MG63 (cell line): ENCODE measurements at regions not wholly inside any gene's neighbourhood (a gene's known extent, or its start where the extent isn't known, plus 50 kb on each side); places are given as distances from the start of the nearest gene placed in this dataset.

ENCODE experiments used
- DNase-seq: peaks from one replicate; pipeline ENCODE4 v3.0.0-alpha.2; 2020
- H3K27me3 ChIP-seq: fragments of 250-450 bp; sonication (Bioruptor Pico); 2 replicates; pipeline ENCODE4 v1.5.1; 2020; ENCODE audit warnings: mild to moderate bottlenecking, moderate library complexity
- H3K36me3 ChIP-seq: fragments of 250-450 bp; sonication (Bioruptor Pico); 2 replicates; pipeline ENCODE4 v1.5.1; 2020; ENCODE audit warnings: mild to moderate bottlenecking, moderate library complexity
- H3K4me3 ChIP-seq: fragments of 250-450 bp; sonication (Bioruptor Pico); 2 replicates; pipeline ENCODE4 v1.5.1; 2020; ENCODE audit warnings: mild to moderate bottlenecking, moderate library complexity
- H3K9me3 ChIP-seq: fragments of 250-450 bp; sonication (Bioruptor Pico); 2 replicates; pipeline ENCODE4 v1.5.1; 2020; ENCODE audit warnings: mild to moderate bottlenecking, moderate library complexity

DNA sequence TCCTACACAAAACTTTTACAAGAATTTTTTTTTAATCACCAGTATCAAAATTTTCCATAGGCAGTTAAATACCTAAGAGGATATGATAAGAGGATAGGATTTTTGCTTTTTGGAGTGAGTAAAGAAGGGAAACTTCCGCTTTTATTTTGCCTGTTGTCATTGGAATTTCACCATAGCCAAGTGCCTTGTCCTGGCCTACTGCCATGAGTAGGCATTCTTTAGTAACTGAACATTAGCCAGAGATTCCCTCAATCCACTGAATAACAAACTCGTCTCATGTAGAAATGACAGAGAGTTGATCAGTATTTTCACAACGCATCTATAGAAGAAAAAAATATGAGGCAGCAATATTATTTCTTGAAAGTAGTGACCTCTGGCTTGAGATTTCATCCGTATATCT, 289.6 kb upstream of the ADAMTSL1 start:
- DNase-seq: no peak
- H3K9me3 ChIP-seq: no peaks in the 10 kb centered on the region
- no peak overlapping the region for H3K4me3 ChIP-seq
- H3K36me3 ChIP-seq: no peaks in the 10 kb centered on the region
- H3K27me3 ChIP-seq: peaks cover 10% of the 10 kb centered on the region; the same call in 1 of the 2 replicates

DNA sequence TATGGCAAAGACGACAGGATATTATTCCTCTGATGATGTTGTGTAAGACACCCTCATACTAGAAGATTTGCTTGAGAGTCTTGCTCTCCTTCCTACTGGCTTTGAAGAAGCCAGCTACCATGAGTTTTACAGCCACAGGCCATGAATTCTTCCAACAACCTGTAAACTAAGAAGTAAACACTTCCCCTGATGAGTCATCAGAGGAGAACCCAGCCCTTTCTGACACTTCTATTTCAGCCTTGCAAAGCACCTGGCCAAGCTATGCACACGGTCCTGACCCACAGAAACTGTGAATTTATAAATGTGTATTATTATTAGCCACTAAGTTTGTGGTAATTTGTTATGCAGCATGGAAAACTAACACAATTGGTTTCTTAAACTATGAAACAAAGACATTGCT, 288.8 kb upstream of the ADAMTSL1 start:
- Histone ChIP-seq H3K4me3 (no peak overlapping the region), H3K27me3 (peaks cover 10% of the 10 kb centered on the region; the same call in 1 of the 2 replicates), H3K9me3 (no peaks in the 10 kb centered on the region), H3K36me3 (no peaks in the 10 kb centered on the region)
- no peak for DNase-seq

GRCh38 chr9:18188971-18189370, 285.0 kb upstream of the ADAMTSL1 start:
- no peak overlapping the region for H3K4me3 ChIP-seq
- peaks cover 6% of the 10 kb centered on the region; the same call in 1 of the 2 replicates for H3K27me3 ChIP-seq
- DNase-seq: no peak
- H3K36me3 ChIP-seq: no peaks in the 10 kb centered on the region
- H3K9me3 ChIP-seq: no peaks in the 10 kb centered on the region

DNA sequence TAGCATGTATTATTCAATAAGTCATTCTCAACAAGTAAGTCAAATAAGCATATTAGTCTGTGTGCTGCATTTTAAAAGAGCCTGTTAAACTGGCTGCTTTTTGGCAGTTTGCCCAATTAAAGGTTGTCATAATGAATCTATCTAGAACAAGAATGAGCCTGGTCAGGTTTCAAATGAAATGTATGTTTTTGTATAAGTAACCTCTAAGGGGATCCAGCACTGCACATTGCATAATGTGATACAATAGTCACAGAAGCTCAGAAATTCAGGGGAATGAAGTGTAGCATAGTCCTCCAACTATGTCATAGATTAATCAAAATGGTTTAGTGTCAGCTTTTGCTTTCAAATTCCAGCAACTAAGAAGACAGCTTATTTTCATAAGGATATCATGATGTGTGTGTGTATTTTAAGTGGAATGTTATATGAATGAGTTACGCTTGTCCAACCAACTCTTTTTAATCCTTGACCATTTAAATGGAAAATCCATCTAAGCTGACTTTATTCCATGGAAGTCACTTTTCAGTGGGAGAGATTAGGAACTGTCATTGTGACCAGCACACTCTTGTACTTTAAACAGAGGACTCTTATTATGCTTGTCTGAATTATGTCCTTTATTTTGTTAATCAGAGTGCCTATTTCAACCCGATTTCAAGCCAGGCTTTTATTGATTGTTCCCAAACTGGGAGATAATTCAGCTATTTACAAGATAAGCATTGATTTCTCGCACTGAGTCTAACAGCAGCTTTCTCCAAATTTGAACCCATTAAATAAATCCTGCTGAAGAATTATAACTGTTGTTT, 283.9 kb upstream of the ADAMTSL1 start:
- DNase-seq: no peak
- H3K9me3 ChIP-seq: no peaks in the 10 kb centered on the region
- peaks cover 6% of the 10 kb centered on the region; the same call in 1 of the 2 replicates for H3K27me3 ChIP-seq
- no peaks in the 10 kb centered on the region for H3K36me3 ChIP-seq
- H3K4me3 ChIP-seq: no peak overlapping the region

- peaks cover 6% of the 10 kb centered on the region; the same call in 1 of the 2 replicates for H3K27me3 ChIP-seq
- H3K36me3 ChIP-seq: no peaks in the 10 kb centered on the region
- no peaks in the 10 kb centered on the region for H3K9me3 ChIP-seq
- DNase-seq: no peak
- H3K4me3 ChIP-seq: no peak overlapping the region
Observed at GRCh38 chr9:18190671-18191374, 283.1 kb upstream of the ADAMTSL1 start.

DNA sequence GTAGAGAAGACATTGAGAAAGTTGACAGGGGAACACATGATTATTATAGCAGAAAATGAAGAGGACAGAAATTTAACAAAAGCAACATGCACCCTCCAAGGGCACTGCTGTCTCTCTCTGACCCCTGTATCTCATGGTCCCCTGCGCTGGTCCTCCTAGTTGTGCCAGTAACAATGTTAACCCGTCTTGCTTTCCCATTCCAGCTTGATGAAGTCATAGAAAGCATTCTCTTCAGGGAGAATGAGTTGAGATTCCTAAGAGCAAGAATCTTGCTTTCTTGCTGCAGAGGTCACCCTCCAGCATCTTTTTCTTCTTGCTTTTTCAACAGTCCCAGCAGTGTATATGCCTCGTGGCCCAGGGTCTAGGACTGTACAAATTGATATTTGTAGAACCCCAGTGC, 279.6 kb upstream of the ADAMTSL1 start:
- Histone ChIP-seq H3K27me3 (no peaks in the 10 kb centered on the region), H3K36me3 (no peaks in the 10 kb centered on the region), H3K9me3 (no peaks in the 10 kb centered on the region), H3K4me3 (no peak overlapping the region)
- no peak for DNase-seq

DNA sequence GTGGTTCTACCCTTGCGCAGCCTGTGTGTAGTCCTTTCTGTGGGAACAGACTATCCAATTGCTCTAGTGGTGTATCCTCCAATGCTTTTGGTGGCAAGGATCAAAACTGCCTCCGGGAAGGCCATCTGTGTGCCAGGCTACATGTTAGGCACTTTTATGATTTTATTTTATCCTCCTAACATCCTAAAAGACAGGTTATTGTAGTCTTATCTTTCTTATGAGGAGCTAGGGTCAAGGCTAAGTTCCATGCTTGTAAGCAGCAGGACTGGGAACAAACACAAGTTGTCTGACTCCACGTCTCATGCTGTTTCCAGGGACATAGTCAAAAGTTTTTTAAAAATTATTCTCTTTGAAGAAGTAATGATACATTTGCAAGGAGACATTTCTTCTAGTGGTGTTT, 278.7 kb upstream of the ADAMTSL1 start:
- H3K27me3 ChIP-seq: no peaks in the 10 kb centered on the region
- DNase-seq: no peak
- H3K36me3 ChIP-seq: no peaks in the 10 kb centered on the region
- no peaks in the 10 kb centered on the region for H3K9me3 ChIP-seq
- H3K4me3 ChIP-seq: no peak overlapping the region

DNA sequence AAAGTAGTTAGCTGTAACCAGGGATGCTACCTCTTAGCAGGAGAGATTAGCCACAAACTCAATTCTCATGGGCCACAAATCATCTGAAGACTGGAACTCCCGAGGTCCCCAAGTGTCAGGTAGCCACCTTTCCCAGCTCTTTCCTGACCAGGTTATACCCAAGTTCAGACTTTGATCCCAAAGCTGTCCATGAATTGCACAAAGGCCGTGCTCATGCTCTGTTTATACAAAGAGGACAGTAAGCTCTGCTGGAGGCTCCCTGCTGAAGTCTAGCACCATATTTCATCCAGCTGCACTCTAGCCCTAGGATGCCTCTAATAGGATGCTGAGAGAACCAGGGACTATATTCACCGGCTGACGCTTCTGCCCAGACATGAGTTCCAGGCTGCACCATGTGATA, 271.0 kb upstream of the ADAMTSL1 start:
- no peak for DNase-seq
- H3K27me3 ChIP-seq: peaks cover 4% of the 10 kb centered on the region; the same call in 1 of the 2 replicates
- no peaks in the 10 kb centered on the region for H3K9me3 ChIP-seq
- H3K36me3 ChIP-seq: no peaks in the 10 kb centered on the region
- no peak overlapping the region for H3K4me3 ChIP-seq

GRCh38 chr9:18207735-18208134, 266.2 kb upstream of the ADAMTSL1 start:
- peaks cover 8% of the 10 kb centered on the region; the same call in 1 of the 2 replicates for H3K27me3 ChIP-seq
- H3K36me3 ChIP-seq: no peaks in the 10 kb centered on the region
- DNase-seq: no peak
- no peak overlapping the region for H3K4me3 ChIP-seq
- no peaks in the 10 kb centered on the region for H3K9me3 ChIP-seq

- H3K27me3 ChIP-seq: peaks cover 8% of the 10 kb centered on the region; the same call in 1 of the 2 replicates
- DNase-seq: peak; percentile 17
Observed at GRCh38 chr9:18208166-18209059, 265.5 kb upstream of the ADAMTSL1 start.

DNA sequence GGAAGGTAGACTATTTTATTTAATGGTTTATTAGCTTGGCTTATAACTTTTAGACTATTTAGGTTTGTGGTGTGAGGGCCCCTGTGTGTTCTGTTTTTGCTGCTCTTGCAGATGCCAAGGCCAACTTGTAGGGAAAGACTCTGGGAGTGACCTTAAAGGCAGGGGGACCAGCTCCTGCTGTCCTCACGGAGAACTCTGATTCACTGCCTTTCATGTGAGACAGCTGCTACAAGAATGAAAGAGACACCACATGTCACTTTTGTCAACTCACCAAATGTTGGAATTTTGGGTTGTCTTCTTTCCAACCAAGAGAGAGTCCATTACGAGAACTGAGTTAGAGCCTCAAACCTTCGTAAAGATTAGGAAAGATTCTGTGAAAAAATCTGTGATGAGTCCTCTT, 258.3 kb upstream of the ADAMTSL1 start:
- DNase-seq: no peak

More at GRCh38 chr9:18208166-18209059, 265.5 kb upstream of the ADAMTSL1 start:
- H3K4me3 ChIP-seq: no peak overlapping the region
- no peaks in the 10 kb centered on the region for H3K9me3 ChIP-seq
- no peaks in the 10 kb centered on the region for H3K36me3 ChIP-seq

GRCh38 chr9:18216376-18216775, 257.6 kb upstream of the ADAMTSL1 start:
- Histone ChIP-seq H3K27me3 (no peaks in the 10 kb centered on the region), H3K9me3 (peaks cover 2% of the 10 kb centered on the region; the same call in 1 of the 2 replicates), H3K4me3 (no peak overlapping the region), H3K36me3 (no peaks in the 10 kb centered on the region)
- DNase-seq: no peak

More for the DNA sequence above, 258.3 kb upstream of the ADAMTSL1 start:
- H3K9me3 ChIP-seq: peaks cover 2% of the 10 kb centered on the region; the same call in 1 of the 2 replicates
- no peaks in the 10 kb centered on the region for H3K27me3 ChIP-seq
- H3K4me3 ChIP-seq: no peak overlapping the region
- no peaks in the 10 kb centered on the region for H3K36me3 ChIP-seq

DNA sequence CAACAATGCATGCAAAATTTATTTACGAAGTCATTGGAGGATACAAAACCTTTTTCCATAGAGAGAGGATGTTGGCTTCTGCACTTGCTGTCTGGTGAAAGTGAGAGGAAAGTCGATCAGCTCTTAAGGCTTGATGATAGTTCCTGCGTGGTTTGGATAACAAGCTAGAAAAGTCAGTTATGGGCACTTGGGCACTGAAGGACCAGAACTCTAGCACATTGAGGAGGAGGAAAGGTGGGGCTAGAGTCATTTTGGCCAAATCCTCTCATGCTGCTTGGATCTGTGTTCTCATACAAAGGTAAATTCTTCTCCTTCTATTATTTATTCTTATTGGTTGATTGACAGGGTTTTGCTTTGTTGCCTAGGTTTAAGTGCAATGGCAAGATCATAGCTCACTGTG, 245.9 kb upstream of the ADAMTSL1 start:
- H3K4me3 ChIP-seq: no peak overlapping the region
- H3K9me3 ChIP-seq: no peaks in the 10 kb centered on the region
- H3K27me3 ChIP-seq: no peaks in the 10 kb centered on the region
- no peak for DNase-seq
- H3K36me3 ChIP-seq: no peaks in the 10 kb centered on the region

- Histone ChIP-seq H3K27me3 (no peaks in the 10 kb centered on the region), H3K4me3 (no peak overlapping the region), H3K9me3 (no peaks in the 10 kb centered on the region), H3K36me3 (no peaks in the 10 kb centered on the region)
- no peak for DNase-seq
Observed at GRCh38 chr9:18229992-18230676, 243.8 kb upstream of the ADAMTSL1 start.

DNA sequence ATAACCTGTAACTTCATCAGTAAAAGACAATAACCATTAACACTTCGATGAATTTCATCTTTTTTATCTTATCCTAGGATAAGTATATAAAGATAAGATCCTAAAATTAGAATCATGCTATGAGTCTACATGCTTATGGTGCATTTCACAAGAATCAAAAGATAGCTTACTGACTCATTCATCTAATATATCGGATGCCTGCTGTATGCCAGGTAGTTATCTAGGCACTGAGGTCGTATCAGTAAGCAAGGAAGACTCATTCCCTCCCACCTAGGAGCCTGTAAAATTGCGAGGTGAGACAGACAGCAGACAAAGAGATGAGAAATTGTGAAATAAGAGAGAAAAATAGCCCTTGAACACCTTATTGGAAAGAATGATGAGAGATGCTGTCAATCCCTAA, 240.6 kb upstream of the ADAMTSL1 start:
- Histone ChIP-seq H3K4me3 (no peak overlapping the region), H3K27me3 (no peaks in the 10 kb centered on the region), H3K36me3 (no peaks in the 10 kb centered on the region), H3K9me3 (no peaks in the 10 kb centered on the region)
- DNase-seq: no peak

DNA sequence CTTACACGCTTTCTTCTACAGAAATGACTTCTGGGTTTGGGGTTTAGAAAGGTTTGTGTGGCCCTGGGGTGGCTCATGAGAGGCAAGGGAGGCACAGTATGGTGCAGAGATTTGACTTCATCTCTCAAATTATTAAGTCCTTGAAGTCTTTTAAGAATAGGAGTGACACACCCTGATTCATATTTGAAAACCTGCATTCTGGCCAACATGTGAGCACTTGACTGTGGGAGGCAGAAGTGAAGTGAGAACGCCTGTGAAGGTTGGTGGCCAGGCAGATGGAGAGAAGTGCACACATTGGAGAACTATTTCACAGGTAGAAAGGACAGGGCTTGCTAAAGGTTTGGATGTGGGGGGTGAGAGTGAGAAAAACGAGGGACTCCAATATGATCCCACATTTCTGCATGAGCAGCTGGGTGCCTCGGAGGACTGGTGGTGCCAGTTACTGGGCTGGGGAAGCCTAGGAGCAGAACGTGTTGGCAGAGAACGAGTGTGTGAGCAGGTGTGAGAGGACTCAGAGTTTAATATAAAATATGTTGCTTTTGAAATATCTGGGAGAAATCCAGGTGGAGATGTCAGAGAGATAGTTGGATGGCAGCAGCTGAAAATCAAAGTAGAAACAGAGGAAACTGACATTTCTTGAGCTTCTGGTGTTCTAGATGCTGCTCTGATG, 240.0 kb upstream of the ADAMTSL1 start:
- no peak overlapping the region for H3K4me3 ChIP-seq

More for the DNA sequence above, 240.0 kb upstream of the ADAMTSL1 start:
- H3K27me3 ChIP-seq: no peaks in the 10 kb centered on the region
- H3K9me3 ChIP-seq: no peaks in the 10 kb centered on the region
- no peaks in the 10 kb centered on the region for H3K36me3 ChIP-seq
- no peak for DNase-seq
